H4 (cell line): ENCODE measurements at regions not wholly inside any gene's neighbourhood (a gene's known extent, or its start where the extent isn't known, plus 50 kb on each side); places are given as distances from the start of the nearest gene placed in this dataset.
"Not testable (repeated sequence)": the region's sequence is repeated elsewhere in the genome, so short reads cannot be mapped to it uniquely, and the experiment has no call there.

Source experiments
- DNase-seq: peaks from one replicate; pipeline ENCODE4 v3.0.0-alpha.2; 2015; ENCODE audit warnings: low spot score

DNA sequence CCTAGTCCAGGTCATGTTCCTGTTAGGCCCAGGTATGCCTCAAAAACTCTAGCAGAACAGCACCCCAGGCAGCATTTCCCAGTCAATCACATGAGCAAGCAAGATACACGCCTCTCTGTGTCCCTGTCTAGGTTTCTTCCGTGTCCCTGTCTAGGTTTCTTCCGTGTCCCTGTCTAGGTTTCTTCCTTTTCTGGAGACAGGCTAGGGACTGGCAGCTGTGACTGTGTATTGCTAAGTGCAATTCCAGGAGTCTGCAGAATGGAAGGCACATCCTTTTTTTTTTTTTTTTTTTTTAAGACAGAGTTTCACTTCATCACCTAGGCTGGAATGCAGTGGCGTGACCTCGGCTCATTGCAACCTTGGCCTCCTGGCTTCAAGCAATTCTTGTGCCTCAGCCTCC, 77.6 kb downstream of the SETD4 start:
- DNase-seq = no peak

GRCh38 chr21:35981514-35982070, 78.7 kb downstream of the SETD4 start:
- no peak for DNase-seq

DNA sequence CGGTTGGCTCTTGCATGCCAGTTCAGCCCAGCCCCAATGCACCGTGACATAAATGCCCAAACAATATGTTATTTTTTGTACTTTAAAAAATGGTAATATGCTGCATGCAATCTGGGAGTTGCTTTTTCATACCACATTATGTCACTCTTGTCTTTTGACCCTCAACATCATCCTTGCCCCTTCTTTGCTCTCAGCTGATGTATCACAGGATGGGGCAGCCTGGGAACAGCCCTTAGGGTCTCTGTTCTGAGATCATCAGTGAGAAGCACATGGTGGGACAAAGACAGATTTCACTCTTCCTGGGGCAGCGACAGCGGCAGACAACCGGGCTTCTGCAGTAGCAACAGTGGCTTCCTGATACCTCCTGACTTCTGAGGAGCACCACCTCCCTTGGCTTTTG, 79.5 kb downstream of the SETD4 start:
- no peak for DNase-seq

- not testable (repeated sequence) for DNase-seq
Measured at GRCh38 chr21:35977860-35978259, 82.5 kb downstream of the SETD4 start.

GRCh38 chr21:35976929-35977328, 83.4 kb downstream of the SETD4 start:
- no peak for DNase-seq

DNA sequence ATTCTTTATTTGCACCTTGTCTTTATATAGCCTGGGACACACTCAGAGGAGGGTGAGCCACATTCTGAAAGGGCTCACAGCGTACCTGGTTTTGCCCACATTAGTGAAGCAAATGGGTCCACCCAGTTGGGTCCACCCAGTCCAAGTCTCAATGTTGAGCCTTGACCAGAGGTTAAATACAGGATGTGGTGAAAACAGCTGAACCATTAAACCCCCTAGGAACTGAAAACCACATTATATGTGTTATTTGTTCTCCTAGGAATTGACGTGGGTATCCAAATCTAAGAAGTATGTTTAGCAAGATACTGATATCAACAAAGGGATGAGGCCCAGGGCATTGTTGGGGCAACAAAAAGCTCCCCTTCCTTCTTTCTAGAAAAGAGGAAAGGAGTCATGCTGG, 83.8 kb downstream of the SETD4 start:
- no peak for DNase-seq

DNA sequence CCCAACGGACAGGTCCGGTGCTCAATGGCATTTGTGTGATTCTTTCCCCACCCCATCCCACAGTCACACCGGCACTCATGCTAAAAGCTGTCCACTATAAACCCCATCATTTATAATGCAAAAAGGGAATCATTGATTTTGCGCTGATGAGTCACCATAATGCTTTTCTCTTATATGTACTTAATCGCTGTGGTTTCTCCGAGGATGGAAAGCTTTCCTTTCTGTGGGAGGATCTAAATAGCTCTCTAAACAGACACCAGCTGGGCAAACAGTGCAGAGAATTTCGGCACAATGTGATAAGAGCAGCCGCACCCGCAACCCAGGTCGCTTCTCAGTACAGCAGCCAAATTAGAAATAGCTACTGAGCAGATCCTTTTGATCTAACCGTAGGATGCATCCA, 85.6 kb downstream of the SETD4 start:
- peak; percentile 54 for DNase-seq

DNA sequence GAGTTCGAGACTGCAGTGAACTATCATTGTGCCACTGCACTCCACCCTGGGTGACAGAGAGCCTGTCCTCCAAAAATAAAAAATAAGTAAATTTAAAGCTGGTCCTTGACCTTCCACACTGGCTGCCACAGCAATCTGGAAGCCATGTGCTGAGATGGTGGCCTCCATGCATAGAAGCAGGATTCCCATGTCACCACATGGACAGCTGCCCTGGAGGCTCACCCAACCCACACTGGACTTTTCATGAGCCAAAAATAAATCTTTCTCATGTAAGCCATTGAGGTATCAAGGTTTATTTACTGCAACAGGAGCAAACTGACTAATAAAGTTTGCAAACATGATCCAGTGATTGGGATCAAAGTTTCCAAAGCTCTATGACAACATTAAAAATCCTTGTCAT, 88.5 kb downstream of the SETD4 start:
- no peak for DNase-seq

GRCh38 chr21:35969281-35969680, 91.0 kb downstream of the SETD4 start:
- no peak for DNase-seq

GRCh38 chr21:35968564-35968963, 91.8 kb downstream of the SETD4 start:
- DNase-seq = no peak

DNA sequence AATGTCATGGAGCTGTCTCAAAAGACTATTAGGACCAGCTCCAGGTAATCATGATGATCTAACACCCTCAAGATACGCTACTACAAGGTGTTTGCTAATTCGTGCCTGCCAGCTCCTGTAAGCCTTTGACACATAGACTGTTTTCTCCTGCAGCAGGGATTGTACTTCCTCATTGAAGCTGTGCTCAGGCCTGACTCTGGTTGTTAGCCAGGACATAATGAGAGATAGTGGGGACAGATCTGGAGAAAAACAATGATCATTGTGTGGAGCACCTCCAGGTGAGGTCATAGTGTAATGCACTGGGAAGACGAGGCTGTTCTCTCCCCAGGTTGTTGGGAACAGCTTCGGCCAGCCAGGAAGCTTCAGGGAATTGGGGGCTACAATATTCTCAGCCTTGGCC, 94.6 kb downstream of the SETD4 start:
- no peak for DNase-seq

- DNase-seq = peak; percentile 76
Measured at GRCh38 chr21:35963920-35964451, 96.3 kb downstream of the SETD4 start.

DNA sequence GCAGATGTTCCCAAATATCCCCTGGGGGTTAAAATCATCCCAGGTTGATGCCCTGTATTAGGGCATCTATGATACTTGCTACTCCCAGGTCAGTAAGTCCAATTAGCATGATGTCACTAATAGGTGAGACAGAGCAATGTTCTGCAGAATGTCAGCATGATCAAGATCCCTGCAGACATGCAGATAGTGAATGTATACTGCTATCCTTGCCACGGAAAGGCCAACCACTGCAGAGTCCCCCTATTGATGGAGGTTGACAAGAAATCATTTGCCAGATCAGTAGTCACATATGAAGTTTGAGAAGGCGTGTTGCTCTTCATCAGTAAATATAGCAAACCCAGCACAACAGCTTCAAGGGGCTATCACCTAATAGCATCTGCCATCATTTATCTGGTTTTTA, 97.4 kb downstream of the SETD4 start:
- no peak for DNase-seq

DNA sequence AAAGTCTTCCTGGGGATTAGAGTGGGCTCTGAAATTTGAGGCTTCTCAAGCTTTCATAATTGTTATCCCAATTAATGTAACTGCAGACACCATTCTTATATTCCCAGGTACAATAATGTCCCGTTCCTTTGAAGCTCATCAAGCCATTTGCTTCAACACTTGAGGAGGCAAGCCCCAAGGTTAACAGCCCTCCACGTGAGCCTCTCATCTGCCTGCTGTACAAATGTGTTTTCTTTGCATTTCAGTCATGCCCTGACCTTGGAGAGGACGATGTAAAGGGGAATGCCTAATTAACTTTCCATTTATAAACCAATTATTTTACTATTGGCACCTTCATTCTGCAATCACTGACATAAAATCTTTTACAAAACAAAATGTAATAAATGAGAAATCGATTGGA, 106.3 kb downstream of the SETD4 start:
- DNase-seq = no peak

DNA sequence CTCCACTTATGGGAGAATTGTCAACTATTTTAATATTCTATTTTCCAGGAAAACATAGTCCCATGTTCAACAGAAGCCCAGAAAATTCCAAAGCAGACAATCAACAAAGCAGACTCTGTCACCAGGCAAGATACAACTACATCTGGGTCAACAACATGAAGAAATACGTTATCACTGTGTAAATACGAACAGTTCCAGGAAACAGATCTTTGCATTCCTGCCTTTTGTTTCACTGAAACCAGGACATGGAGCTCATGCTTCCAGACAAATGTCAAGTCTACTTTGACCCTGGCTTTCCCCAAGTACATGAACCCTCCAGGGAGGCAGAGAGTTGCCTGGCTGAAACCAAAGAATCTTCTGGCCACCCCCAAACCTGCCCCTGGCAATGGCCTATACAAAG, 106.7 kb downstream of the SETD4 start:
- DNase-seq = no peak

- DNase-seq = no peak
Measured at GRCh38 chr21:35952651-35953340, 107.5 kb downstream of the SETD4 start.

- no peak for DNase-seq
Measured at GRCh38 chr21:35948982-35949381, 111.3 kb downstream of the SETD4 start.

- DNase-seq = no peak
Measured at GRCh38 chr21:35945089-35945671, 115.1 kb downstream of the SETD4 start.

- DNase-seq = no peak
Measured at GRCh38 chr21:35943752-35944151, 116.6 kb downstream of the SETD4 start.

GRCh38 chr21:35942211-35943144, 117.8 kb downstream of the SETD4 start:
- DNase-seq = no peak

- DNase-seq = peak; percentile 77
Measured at GRCh38 chr21:35940074-35940927, 120.0 kb downstream of the SETD4 start.
